ENCODE measurements at regions not wholly inside any gene's neighbourhood (a gene's known extent, or its start where the extent isn't known, plus 50 kb on each side); places are given as distances from the start of the nearest gene placed in this dataset.
"Not testable (repeated sequence)": the region's sequence is repeated elsewhere in the genome, so short reads cannot be mapped to it uniquely, and the experiment has no call there.

DNA sequence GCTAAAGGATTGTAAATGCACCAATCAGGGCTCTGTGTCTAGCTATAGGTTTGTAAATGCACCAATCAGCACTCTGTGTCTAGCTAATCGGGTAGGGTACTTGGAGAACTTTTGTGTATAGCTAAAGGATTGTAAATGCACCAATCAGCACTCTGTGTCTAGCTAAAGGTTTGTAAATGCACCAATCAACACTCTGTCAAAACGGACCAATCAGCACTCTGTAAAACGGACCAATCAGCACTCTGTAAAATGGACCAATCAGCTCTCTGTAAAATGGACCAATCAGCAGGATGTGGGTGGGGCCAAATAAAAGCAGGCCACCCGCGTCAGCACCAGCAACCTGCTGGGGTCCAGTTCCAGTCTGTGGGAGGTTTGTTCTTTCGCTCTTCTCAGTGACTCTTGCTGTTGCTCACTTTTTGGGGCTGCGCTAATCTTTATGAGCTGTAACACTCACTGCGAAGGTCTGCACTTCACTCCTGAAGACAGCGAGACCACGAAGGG, 110.3 kb downstream of the KCNK1 start:
- not testable (repeated sequence) for TF ChIP-seq EP300, POLR2A (IDR thresholded peaks at IDR 0.05)
- TF ChIP-seq, protein P1, sequence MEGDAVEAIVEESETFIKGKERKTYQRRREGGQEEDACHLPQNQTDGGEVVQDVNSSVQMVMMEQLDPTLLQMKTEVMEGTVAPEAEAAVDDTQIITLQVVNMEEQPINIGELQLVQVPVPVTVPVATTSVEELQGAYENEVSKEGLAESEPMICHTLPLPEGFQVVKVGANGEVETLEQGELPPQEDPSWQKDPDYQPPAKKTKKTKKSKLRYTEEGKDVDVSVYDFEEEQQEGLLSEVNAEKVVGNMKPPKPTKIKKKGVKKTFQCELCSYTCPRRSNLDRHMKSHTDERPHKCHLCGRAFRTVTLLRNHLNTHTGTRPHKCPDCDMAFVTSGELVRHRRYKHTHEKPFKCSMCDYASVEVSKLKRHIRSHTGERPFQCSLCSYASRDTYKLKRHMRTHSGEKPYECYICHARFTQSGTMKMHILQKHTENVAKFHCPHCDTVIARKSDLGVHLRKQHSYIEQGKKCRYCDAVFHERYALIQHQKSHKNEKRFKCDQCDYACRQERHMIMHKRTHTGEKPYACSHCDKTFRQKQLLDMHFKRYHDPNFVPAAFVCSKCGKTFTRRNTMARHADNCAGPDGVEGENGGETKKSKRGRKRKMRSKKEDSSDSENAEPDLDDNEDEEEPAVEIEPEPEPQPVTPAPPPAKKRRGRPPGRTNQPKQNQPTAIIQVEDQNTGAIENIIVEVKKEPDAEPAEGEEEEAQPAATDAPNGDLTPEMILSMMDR (IDR thresholded peaks at IDR 0.05) = not testable (repeated sequence)

All from suprapubic skin (tissue), 3 donors.